OCI-LY3 (cell line): ENCODE measurements at regions not wholly inside any gene's neighbourhood (a gene's known extent, or its start where the extent isn't known, plus 50 kb on each side); places are given as distances from the start of the nearest gene placed in this dataset.

Experiments used
- H2AFZ ChIP-seq: fragments of 200-600, 300-600 bp; shearing (Covaris generic); 2 replicates; pipeline ENCODE4 v1.6.0; 2014; ENCODE audit warnings: antibody characterized with exemption, low read depth, low read length
- H3K27ac ChIP-seq: fragments of 200-600, 300-600 bp; sonication (generic); 2 replicates; pipeline ENCODE4 v1.5.1; 2014; ENCODE audit warnings: mild to moderate bottlenecking, low read length, moderate library complexity, mixed read lengths
- H3K27me3 ChIP-seq: fragments of 200-600, 300-600 bp; sonication (generic); 2 replicates; pipeline ENCODE4 v1.6.1; 2014; ENCODE audit warnings: low read depth, low read length, mixed read lengths
- H3K36me3 ChIP-seq: fragments of 200-600, 300-600 bp; sonication (generic); replicated peaks from 2 replicates; pipeline ENCODE3; 2014; ENCODE audit warnings: low read depth, low read length, mixed read lengths
- H3K4me1 ChIP-seq: fragments of 300-600, 200-600 bp; sonication (generic); 2 replicates; pipeline ENCODE4 v1.6.1; 2014; ENCODE audit warnings: low read length, mixed read lengths
- H3K4me2 ChIP-seq: fragments of 200-600, 300-600 bp; sonication (generic); 2 replicates; pipeline ENCODE4 v1.6.1; 2014; ENCODE audit warnings: low read length, mixed read lengths
- H3K4me3 ChIP-seq: fragments of 300-600, 200-600 bp; sonication (generic); 2 replicates; pipeline ENCODE4 v1.5.1; 2014; ENCODE audit warnings: antibody characterized with exemption, mild to moderate bottlenecking, low read length, moderate library complexity
- H3K79me2 ChIP-seq: fragments of 300-600, 200-600 bp; shearing (Covaris generic); 2 replicates; pipeline ENCODE4 v1.6.1; 2014; ENCODE audit warnings: mild to moderate bottlenecking, low read length, mixed read lengths
- H3K9ac ChIP-seq: fragments of 300-600, 200-600 bp; shearing (Covaris generic); 2 replicates; pipeline ENCODE4 v1.6.0; 2014; ENCODE audit warnings: mild to moderate bottlenecking, low read length, moderate library complexity
- H3K9me3 ChIP-seq: fragments of 200-600, 300-600 bp; shearing (Covaris generic); 2 replicates; pipeline ENCODE4 v1.6.1; 2014; ENCODE audit warnings: low read length, mixed read lengths; ENCODE audit not compliant: insufficient read depth
- H4K20me1 ChIP-seq: fragments of 200-600, 300-600 bp; sonication (generic); 2 replicates; pipeline ENCODE4 v1.6.1; 2016; ENCODE audit warnings: low read length, mixed read lengths; ENCODE audit not compliant: insufficient read depth
- CTCF ChIP-seq: fragments of 200-600, 300-600 bp; sonication (generic); IDR thresholded peaks from 2 replicates; pipeline ENCODE4 v1.5.1; 2014; ENCODE audit warnings: antibody characterized with exemption, low read length, low read depth
- EZH2phosphoT487 ChIP-seq: fragments of 200-600 bp; shearing (Covaris generic); IDR thresholded peaks from 2 replicates; pipeline ENCODE4 v1.6.1; 2018; ENCODE audit warnings: antibody characterized with exemption, mixed run types, low read depth

- Histone ChIP-seq H3K4me1 (no peaks in the 10 kb centered on the region), H3K36me3 (no peaks in the 10 kb centered on the region), H3K4me2 (no peak overlapping the region), H3K9ac (no peak overlapping the region), H3K27ac (no peak overlapping the region), H3K9me3 (no peaks in the 10 kb centered on the region), H3K79me2 (no peaks in the 10 kb centered on the region), H3K4me3 (no peak overlapping the region), H2AFZ (no peak overlapping the region), H3K27me3 (no peaks in the 10 kb centered on the region), H4K20me1 (no peaks in the 10 kb centered on the region)
- no peak for TF ChIP-seq CTCF
- TF ChIP-seq EZH2phosphoT487 = no peak
Observed at GRCh38 chr5:123722451-123722850, 210.5 kb downstream of the CSNK1G3 start.

GRCh38 chr5:123721675-123722276, 209.8 kb downstream of the CSNK1G3 start:
- Histone ChIP-seq H3K4me2 (no peak overlapping the region), H3K36me3 (no peaks in the 10 kb centered on the region), H3K27ac (no peak overlapping the region), H4K20me1 (no peaks in the 10 kb centered on the region), H3K79me2 (no peaks in the 10 kb centered on the region), H3K9me3 (no peaks in the 10 kb centered on the region), H2AFZ (no peak overlapping the region), H3K27me3 (no peaks in the 10 kb centered on the region), H3K4me1 (no peaks in the 10 kb centered on the region), H3K9ac (no peak overlapping the region), H3K4me3 (no peak overlapping the region)
- TF ChIP-seq EZH2phosphoT487 (no peak), CTCF (no peak)

- H3K27me3 ChIP-seq = no peaks in the 10 kb centered on the region
- H3K27ac ChIP-seq = no peak overlapping the region
- no peak overlapping the region for H3K9ac ChIP-seq
- H3K4me1 ChIP-seq = no peaks in the 10 kb centered on the region
- no peaks in the 10 kb centered on the region for H4K20me1 ChIP-seq
- H3K4me3 ChIP-seq = no peak overlapping the region
- TF ChIP-seq EZH2phosphoT487 (no peak), CTCF (no peak)
- no peak overlapping the region for H2AFZ ChIP-seq
- H3K9me3 ChIP-seq = no peaks in the 10 kb centered on the region
- no peaks in the 10 kb centered on the region for H3K79me2 ChIP-seq
- H3K36me3 ChIP-seq = no peaks in the 10 kb centered on the region
- no peak overlapping the region for H3K4me2 ChIP-seq
Observed at GRCh38 chr5:123720955-123721354, 209.0 kb downstream of the CSNK1G3 start.

- H3K4me1 ChIP-seq = no peaks in the 10 kb centered on the region
- H3K4me2 ChIP-seq = no peak overlapping the region
- H3K27me3 ChIP-seq = no peaks in the 10 kb centered on the region
- H2AFZ ChIP-seq = no peak overlapping the region
- H3K36me3 ChIP-seq = no peaks in the 10 kb centered on the region
- no peaks in the 10 kb centered on the region for H3K9me3 ChIP-seq
- no peak overlapping the region for H3K27ac ChIP-seq
- no peak overlapping the region for H3K4me3 ChIP-seq
- no peak overlapping the region for H3K9ac ChIP-seq
- H4K20me1 ChIP-seq = no peaks in the 10 kb centered on the region
- TF ChIP-seq EZH2phosphoT487 = no peak
- no peak for TF ChIP-seq CTCF
- H3K79me2 ChIP-seq = no peaks in the 10 kb centered on the region
Observed at GRCh38 chr5:123720339-123720738, 208.4 kb downstream of the CSNK1G3 start.
